CD4-positive, alpha-beta T cell (primary cell): ENCODE measurements at regions not wholly inside any gene's neighbourhood (a gene's known extent, or its start where the extent isn't known, plus 50 kb on each side); places are given as distances from the start of the nearest gene placed in this dataset.

ENCODE experiments used
- ATAC-seq: fragments of 200-7000 bp; cut with Tn5 transposase; one replicate; pipeline ENCODE4 v1.10.0; 2022; ENCODE audit warnings: mild to moderate bottlenecking; ENCODE audit not compliant: poor library complexity
- CTCF ChIA-PET: fragments of 350-600 bp; sonication (Branson Sonifier 250); formaldehyde crosslinking; loops from one replicate; lab custom pipeline; 2021; ENCODE audit warnings: antibody characterized with exemption, inconsistent platforms; lab: Charles Lee
- POLR2A ChIA-PET: fragments of 350-600 bp; sonication (Branson Sonifier 250); formaldehyde crosslinking; loops from one replicate; lab custom pipeline; 2021; ENCODE audit warnings: antibody characterized with exemption, inconsistent platforms; lab: Charles Lee
- DNase-seq, 14 experiments: peaks; one replicate each; pipeline ENCODE4 v3.0.0-alpha.2; 2013 to 2020; ENCODE audit warnings: mixed read lengths in 2 of 14
- H3K27ac ChIP-seq, 2 donors: one replicate each; pipeline versions ENCODE4 v1.5.1 to v1.7.0; 2013; ENCODE audit warnings: low read length in 2 of 2, low read depth in 1 of 2, mild to moderate bottlenecking in 1 of 2
- H3K27me3 ChIP-seq, 2 experiments: 1 replicate in 1 of 2; 2 replicates in 1 of 2; pipeline versions ENCODE4 v1.6.1 to v1.7.0; 2013; ENCODE audit warnings: low read length in 2 of 2, control low read depth in 1 of 2, mild to moderate bottlenecking in 1 of 2, moderate library complexity in 1 of 2; ENCODE audit not compliant: insufficient read depth in 2 of 2, control insufficient read depth in 1 of 2
- H3K36me3 ChIP-seq: one replicate; pipeline ENCODE4 v1.6.1; 2013; ENCODE audit warnings: low read length, control low read depth; ENCODE audit not compliant: insufficient read depth
- H3K4me1 ChIP-seq: one replicate; pipeline ENCODE4 v1.6.1; 2013; ENCODE audit warnings: low read length, control low read depth; ENCODE audit not compliant: insufficient read depth
- H3K4me3 ChIP-seq: one replicate; pipeline ENCODE4 v1.5.1; 2013; ENCODE audit warnings: mild to moderate bottlenecking, low read length, moderate library complexity
- H3K9me3 ChIP-seq, 2 experiments: 1 replicate in 1 of 2; 2 replicates in 1 of 2; pipeline versions ENCODE4 v1.6.1 to v1.7.0; 2013; ENCODE audit warnings: low read length in 2 of 2, mild to moderate bottlenecking in 2 of 2, control low read depth in 1 of 2, moderate library complexity in 1 of 2; ENCODE audit not compliant: control insufficient read depth in 1 of 2, insufficient read depth in 1 of 2
- H3K27ac Mint-ChIP-seq: one replicate; pipeline ENCODE4 v1.8.0; 2020; ENCODE audit warnings: mixed read lengths
- H3K27me3 Mint-ChIP-seq: one replicate; pipeline ENCODE4 v1.8.0; 2021; ENCODE audit warnings: mixed read lengths
- H3K36me3 Mint-ChIP-seq: one replicate; pipeline ENCODE4 v1.8.0; 2021; ENCODE audit warnings: low read depth, mixed read lengths
- H3K4me1 Mint-ChIP-seq: one replicate; pipeline ENCODE4 v1.8.0; 2021; ENCODE audit warnings: low read depth, mixed read lengths
- H3K4me3 Mint-ChIP-seq: one replicate; pipeline ENCODE4 v1.8.0; 2020; ENCODE audit warnings: mild to moderate bottlenecking, mixed read lengths
- H3K9me3 Mint-ChIP-seq: one replicate; pipeline ENCODE4 v1.8.0; 2020; ENCODE audit warnings: mixed read lengths
- intact Hi-C, 2 experiments: fragments of 100-400 bp; cut with DNase I in 1 of 2; cut with micrococcal nuclease in 1 of 2; formaldehyde crosslinking; loops; one replicate each; pipeline versions ENCODE4 v1.15.1 to v1.9.0; 2023 to 2025; cut with DNase I, micrococcal nuclease
- TF ChIP-seq, protein P1 (sequence below): fragments of 200-600 bp; IDR thresholded peaks from one replicate; pipeline ENCODE4 v1.8.0; 2022; ENCODE audit warnings: antibody characterized with exemption, mild to moderate bottlenecking

DNA sequence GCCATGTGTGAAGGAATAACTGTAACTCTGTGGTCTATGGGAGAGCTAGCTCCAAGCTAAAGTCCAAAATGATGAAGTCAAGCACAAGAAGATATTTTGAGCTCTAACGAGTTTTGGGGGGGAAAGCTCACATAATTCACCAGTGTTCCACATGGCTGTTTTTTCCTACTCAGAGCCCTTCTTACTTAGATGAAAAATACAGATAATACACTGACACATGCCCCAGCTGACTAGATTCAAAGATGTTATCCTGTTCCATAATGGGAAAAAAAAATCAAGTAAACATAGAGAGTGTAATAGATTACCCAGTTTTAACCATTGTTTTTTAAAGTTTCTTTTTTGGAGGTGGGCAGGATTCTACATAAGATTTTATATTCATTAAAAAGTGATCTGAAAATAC lies 86.6 kb downstream of the PRLHR start:
- Mint-ChIP-seq H3K27me3 (peaks cover 12% of the 10 kb centered on the region), H3K27ac (no peak overlapping the region), H3K4me1 (no peaks in the 10 kb centered on the region), H3K36me3 (no peaks in the 10 kb centered on the region), H3K4me3 (no peak overlapping the region), H3K9me3 (no peaks in the 10 kb centered on the region)
- DNase-seq (no peak), ATAC-seq (no peak)
- Histone ChIP-seq H3K27ac (no peak overlapping the region), H3K36me3 (no peaks in the 10 kb centered on the region), H3K27me3 (peaks cover 2 to 7% of the 10 kb centered on the region in 2 experiments), H3K9me3 (no peaks in the 10 kb centered on the region), H3K4me1 (no peaks in the 10 kb centered on the region), H3K4me3 (no peak overlapping the region)
- POLR2A ChIA-PET: no interaction called here
- TF ChIP-seq, protein P1, sequence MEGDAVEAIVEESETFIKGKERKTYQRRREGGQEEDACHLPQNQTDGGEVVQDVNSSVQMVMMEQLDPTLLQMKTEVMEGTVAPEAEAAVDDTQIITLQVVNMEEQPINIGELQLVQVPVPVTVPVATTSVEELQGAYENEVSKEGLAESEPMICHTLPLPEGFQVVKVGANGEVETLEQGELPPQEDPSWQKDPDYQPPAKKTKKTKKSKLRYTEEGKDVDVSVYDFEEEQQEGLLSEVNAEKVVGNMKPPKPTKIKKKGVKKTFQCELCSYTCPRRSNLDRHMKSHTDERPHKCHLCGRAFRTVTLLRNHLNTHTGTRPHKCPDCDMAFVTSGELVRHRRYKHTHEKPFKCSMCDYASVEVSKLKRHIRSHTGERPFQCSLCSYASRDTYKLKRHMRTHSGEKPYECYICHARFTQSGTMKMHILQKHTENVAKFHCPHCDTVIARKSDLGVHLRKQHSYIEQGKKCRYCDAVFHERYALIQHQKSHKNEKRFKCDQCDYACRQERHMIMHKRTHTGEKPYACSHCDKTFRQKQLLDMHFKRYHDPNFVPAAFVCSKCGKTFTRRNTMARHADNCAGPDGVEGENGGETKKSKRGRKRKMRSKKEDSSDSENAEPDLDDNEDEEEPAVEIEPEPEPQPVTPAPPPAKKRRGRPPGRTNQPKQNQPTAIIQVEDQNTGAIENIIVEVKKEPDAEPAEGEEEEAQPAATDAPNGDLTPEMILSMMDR: no peak
- intact Hi-C loops: no loop called here
- CTCF ChIA-PET: interaction anchor here (1.0 kb wide), 1 partner anchor 9 kb away, joined by 4 read pairs; no protein-coding TSS in a partner anchor

DNA sequence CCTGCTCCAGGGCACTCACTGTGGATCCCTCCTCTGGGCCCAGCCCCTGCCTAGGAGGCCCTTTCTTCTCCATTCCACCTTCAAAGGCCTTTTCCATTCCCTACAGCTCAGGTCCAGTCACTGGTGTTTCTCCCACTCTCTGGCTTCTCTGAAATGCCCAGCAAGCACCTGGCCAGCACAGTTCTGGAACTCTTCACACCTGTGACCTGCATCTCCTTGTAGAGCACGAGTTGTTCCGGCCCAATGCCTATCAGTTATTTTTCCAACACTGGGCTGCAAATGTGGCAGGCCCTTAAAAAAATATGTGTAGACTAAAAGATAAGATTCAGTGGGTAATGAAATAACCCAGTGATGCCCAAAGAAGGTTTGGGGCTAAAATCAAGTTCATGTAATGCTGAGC lies 87.1 kb downstream of the PRLHR start:
- TF ChIP-seq, protein P1: no peak
- ChIA-PET CTCF (interaction anchor here (1.0 kb wide), 1 partner anchor 8 kb away, joined by 4 read pairs; no protein-coding TSS in a partner anchor), POLR2A (no interaction called here)
- Histone ChIP-seq H3K4me1 (no peaks in the 10 kb centered on the region), H3K9me3 (no peaks in the 10 kb centered on the region), H3K27ac (no peak overlapping the region), H3K27me3 (peaks cover 2 to 7% of the 10 kb centered on the region in 2 experiments), H3K36me3 (no peaks in the 10 kb centered on the region), H3K4me3 (no peak overlapping the region)
- no peak for ATAC-seq
- Mint-ChIP-seq H3K9me3 (no peaks in the 10 kb centered on the region), H3K27ac (no peak overlapping the region), H3K36me3 (no peaks in the 10 kb centered on the region), H3K27me3 (peaks cover 9% of the 10 kb centered on the region), H3K4me3 (no peak overlapping the region), H3K4me1 (no peaks in the 10 kb centered on the region)
- DNase-seq: no peak
- intact Hi-C loops: no loop called here

- intact Hi-C loops: no loop called here
- Histone ChIP-seq H3K4me1 (no peaks in the 10 kb centered on the region), H3K27ac (no peak overlapping the region), H3K27me3 (peaks cover 2 to 5% of the 10 kb centered on the region in 2 experiments), H3K9me3 (no peaks in the 10 kb centered on the region), H3K36me3 (no peaks in the 10 kb centered on the region), H3K4me3 (no peak overlapping the region)
- ChIA-PET CTCF (no interaction called here), POLR2A (no interaction called here)
- no peak for DNase-seq
- Mint-ChIP-seq H3K27ac (no peak overlapping the region), H3K36me3 (no peaks in the 10 kb centered on the region), H3K9me3 (no peaks in the 10 kb centered on the region), H3K4me1 (no peaks in the 10 kb centered on the region), H3K27me3 (peaks cover 8% of the 10 kb centered on the region), H3K4me3 (no peak overlapping the region)
- ATAC-seq: no peak
- TF ChIP-seq, protein P1: no peak
Measured at GRCh38 chr10:118506671-118507590, 88.5 kb downstream of the PRLHR start.
